HG03558 (cell line): ENCODE measurements at regions not wholly inside any gene's neighbourhood (a gene's known extent, or its start where the extent isn't known, plus 50 kb on each side); places are given as distances from the start of the nearest gene placed in this dataset.

Experiments used
- ATAC-seq: cut with Tn5 transposase; IDR thresholded peaks from one replicate; pipeline ENCODE4 v1.9.1; 2021; ENCODE audit warnings: moderate number of reproducible peaks; ENCODE audit not compliant: unreplicated experiment; ENCODE audit errors: extremely low read depth

DNA sequence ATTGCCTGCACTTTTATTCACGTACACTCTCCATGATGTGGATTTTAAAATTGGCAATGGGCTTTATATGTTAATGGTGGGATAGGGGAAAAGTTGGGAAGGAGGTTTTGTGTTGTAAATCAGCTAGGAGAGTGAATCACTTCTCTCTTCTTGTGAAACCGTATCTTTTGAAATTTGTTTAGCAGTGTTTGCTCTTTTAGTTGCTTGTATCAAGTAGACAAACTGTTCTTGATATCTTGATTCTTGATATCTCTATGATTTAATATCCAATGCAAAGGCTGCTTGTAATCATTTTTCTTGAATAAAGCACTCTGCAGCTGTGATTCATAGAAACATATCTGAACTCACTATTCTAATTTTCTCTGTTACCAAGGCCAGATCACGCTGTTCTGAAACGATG lies 615.1 kb downstream of the CCER1 start:
- ATAC-seq, result no peak

DNA sequence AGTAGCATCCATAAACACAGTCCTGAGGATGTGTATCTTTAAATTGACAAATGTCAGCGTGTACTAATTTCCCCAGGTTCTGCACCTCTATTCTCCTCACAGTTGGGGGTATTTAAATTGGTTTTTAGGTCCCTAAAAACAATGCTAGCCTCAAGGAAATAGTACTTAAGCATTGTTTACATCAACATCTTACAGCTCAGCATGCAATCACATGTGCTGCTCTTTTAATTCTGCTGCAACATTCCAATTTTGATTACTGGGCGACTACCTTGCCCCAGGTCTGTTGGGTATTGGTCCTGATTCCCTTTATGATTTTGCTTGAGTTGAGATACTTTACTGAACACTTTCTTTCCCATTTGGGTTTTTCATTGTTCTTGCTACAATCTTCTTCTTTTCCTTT lies 616.6 kb downstream of the CCER1 start:
- no peak for ATAC-seq

DNA sequence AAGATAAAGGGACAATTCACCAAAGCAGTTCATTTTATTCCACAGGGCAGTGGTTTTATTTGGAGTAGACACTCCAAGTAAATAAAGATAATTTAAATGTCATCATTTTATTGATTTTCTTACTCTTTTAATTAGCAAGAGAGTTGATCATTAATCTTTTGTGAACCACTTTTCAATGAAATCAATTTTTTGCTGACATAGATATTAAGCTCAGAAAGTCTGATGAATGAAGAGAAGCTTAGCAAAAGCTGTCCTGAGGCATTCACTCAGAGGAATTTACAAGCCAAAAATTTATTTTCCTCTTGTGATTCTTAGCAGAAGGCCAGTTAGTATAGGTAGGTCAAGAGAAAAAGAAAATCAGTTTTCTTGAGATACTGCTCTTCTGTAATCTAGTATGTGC lies 618.0 kb downstream of the CCER1 start:
- no peak for ATAC-seq

DNA sequence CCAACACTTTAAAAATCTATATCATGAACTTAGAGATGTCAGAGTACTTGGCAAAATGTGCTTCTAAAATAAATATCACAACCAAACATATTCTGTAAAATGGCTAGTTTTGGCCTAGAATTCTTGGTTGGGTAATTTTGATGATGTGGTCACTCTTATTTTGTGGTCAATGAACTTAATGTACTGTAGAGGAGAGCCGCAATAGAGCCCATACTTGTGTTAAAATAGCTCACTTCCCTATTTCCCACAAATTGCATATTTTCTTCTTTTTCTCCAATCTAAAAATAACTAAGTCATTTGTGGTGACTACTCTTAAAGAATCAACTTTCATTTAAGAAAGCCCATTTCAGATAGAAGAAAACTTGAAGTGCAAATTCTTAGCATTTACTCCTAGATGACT lies 619.4 kb downstream of the CCER1 start:
- ATAC-seq, result no peak

DNA sequence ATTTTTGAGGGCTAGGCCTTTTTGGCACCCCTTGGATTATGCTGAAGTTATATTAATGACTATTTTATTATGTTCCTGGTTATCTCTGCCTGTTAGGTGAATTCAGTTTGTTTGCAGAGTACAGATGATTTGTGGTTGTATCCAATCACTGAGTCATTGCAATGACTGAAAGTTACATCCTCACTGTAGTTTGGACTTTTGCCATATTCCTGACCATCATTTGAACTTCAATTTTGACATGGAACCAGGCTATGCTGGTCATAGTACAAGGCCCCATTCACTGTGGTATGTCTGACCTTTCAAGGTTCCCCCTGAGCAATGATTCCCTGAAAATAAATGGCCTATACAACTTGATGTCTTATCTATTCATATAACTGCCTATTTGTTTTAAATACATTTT lies 621.0 kb downstream of the CCER1 start:
- ATAC-seq, result no peak

DNA sequence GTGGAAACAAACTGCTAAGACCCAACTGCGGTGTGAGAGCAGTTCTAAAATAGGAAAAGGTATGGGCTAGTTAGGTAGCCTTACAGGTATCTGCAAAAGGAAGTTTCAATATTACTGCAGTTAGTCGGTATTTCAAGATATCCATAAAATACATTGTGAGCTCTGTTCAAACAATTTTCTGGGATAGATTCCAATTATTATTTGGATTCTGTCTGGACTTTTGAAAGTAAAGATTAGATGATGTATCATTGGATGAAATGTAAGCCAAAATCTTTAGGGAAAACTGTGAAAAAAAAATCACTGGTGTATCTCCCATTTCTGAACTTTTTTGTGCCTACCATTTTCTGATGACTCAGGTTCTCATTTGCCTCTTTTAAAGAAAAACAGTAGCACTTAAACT lies 621.6 kb downstream of the CCER1 start:
- no peak for ATAC-seq

DNA sequence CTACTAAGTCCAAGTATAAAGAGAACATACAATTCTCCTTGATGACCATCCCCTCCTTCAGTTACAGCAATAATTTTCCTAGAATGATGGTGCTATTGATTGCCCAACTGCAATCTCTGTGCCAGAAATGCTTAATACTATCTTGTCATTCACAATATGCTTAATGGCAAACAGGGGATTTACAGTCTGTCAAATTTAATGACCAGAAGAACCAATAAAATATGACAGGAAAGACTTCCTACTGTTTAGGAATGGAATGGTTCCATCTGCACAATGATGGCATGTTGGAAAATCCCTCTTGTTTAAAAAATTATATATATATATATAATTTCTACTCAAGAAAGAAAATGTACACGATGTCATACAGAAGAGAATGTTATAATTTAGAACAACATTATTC lies 623.2 kb downstream of the CCER1 start:
- ATAC-seq, result no peak

DNA sequence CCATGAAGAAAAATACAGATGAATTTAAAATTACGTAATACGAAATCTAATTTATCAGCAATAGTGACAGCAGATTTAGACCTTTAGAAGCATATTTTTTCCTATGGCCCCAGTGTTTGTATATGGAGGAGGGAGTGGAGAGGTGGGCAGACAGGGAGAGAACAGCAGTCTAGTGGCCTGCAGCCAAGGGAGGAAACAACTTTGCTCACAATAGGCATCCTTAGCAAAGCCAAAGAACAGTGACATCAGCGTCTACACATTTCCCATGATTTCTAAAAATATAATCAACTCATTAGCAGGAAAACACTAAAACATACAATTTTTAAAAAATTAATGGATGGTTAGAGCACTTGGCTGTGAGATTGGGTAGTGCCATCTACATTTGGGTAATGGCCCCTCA lies 622.6 kb upstream of the ATP2B1 start:
- no peak for ATAC-seq

DNA sequence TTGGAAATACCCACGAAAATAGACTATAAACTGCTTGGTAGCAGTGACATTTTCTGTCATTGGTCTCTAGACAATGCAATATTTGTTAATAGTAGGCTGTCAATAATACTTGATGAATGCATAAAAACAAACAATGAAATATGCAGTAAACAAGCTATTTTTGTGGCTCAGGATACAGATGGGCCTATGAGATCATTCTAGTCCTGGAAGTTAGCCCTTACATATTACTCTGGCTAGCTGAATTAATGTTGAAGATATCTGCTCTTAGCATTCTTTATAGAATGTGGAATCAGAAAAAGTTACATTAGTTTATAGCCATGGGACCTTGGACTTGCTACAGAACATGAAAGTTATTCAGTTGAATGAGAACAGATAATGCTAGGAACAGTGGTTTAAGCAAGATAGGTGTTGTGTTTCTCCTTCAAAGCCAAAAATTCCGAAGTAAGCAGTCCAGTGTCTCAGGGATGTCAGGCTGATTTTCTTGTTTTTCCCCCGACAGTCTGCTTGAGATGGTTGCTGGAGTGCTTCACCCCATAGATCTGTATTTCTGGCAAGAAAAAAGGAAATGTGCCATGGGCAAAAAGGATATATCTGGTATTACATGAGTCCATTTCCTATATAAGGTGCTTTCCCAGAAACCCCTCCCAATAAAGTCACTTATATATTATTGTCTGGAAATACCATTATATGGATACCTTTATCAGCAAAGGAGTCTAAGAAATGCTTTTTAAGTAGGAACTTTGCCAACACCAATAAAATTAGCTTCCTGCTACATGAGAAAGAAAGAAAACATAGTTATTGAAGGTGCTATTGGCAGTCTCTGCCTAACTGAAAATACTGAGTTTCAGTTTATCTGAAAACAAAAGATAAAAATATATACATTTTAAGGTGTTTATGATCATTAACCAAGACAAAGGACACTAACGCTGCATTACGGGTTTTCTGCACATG lies 619.4 kb upstream of the ATP2B1 start:
- ATAC-seq, result no peak

DNA sequence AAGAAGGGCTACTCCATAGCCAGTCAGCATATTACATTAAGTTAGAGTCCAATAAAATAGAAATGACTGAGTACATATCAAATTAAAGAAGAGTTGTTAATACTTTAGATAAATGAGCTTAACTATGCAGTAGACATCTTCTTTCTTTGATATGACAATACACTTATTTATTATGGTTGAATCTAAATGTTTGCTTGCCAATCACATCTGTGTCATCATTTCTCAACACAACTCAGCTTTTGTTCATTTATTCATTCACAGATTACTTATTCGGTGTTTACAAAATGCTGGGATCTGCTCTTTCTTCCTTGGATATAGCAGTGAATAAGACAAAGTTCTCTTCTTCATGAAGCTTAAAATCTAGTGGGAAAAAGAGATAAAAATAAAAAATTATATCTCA lies 614.6 kb upstream of the ATP2B1 start:
- ATAC-seq, result no peak

DNA sequence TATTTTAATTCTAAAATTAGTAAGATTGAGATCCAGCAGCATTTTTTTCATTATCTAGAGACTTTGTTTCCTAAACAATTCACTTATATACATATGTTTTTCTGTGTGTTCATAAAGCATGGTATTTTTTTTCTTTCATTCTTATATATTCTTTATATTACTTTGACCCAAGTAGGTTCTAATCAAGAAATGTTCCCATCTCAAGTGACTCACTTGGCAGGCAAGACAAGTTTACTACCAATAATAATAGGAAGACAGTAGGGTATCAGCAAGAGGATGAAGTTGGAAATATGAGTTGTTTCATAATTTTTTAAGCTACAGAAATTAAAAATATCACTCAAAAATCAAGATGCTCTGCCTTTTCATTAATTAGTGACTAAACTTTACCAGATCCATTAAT lies 613.4 kb upstream of the ATP2B1 start:
- ATAC-seq, result no peak

DNA sequence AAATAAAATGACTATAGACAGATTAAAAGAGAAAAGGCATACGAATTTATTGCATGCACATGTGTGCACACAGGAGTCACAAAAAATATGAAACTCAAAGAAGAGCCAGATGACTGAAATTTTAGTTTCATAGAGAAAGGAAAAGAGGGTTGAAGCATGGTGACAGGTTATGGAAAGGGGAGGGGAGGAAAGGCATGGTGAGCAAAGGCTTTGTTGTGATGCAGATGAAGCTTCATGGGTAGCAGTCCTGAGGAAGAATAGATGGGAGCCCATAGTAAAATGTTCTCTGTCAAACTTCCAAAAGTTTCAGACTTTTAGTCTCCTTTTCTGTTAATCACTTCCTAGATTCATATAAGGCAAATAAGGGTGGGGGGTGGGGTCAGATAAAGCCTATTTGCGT lies 612.7 kb upstream of the ATP2B1 start:
- ATAC-seq, result no peak

DNA sequence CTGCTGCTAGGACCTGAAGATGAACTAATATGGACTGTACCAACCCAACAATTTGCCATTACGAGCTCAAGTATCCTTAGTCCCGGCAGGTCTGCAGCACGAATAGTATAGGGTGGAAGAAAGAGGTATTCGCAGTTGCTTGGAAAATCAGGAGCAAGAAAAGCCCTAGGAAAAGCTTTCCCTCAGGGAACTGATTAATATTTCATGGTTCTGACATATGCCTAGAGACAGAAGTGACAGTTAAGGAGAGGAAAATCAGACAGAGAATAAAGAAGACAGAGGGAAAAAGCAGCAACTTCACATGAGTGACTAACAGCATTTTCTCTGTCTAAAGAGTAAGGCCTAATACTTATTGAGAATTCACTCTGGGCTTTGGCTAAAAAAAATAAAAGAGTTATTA lies 602.9 kb upstream of the ATP2B1 start:
- no peak for ATAC-seq

DNA sequence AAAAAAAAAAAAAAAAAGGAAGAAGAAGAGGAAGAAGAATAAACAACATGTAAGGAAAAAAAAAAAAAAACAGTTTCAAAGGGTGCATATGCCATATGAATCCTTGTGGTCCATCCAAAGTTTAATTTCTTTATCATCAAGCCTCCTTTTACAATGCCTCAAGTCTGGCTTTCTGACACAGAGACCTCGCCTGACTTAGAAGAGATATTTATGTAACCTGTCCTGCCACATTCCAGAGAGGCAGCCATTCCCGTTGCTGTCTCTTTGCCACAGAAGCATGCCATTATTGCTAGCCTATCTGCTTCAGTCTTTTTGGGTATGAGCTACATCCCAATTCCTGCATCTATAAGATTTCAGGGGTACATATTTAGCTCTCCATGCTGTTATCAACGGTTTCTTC lies 596.7 kb upstream of the ATP2B1 start:
- no peak for ATAC-seq

DNA sequence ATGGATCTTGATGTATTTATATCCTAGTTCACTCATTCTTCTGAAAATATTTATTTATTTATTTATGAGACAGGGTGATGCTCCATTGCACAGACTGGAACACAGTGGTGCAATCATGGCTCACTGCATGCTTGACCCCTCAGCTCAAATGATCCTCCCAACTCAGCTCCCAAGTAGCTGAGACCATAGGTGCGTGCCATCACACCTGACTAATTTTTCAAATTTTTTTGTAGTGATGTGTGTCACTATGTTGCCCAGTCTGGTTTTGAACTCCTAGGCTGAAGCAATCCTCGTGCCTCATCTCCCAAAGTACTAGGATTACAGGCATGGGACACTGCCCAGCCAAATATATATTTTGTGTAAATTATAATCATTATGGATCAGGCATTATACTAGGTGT lies 595.6 kb upstream of the ATP2B1 start:
- no peak for ATAC-seq

DNA sequence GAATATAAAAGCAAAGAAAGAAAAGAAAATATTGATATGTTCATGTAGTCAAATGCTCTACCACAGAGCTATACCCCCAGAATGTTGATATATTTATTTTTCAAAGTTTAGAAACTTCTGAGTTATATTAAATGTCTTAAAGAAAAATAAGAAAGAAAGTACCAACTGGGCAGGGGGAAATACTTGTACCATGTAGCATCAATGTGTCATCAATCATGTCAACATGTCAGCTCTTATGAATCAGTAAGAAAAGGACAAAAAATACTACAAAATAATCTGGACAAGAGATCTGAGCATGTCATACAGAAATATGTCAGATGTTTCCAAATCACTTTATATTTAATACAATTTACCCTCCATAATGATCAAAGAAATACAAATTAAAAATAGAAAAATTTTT lies 595.1 kb upstream of the ATP2B1 start:
- no peak for ATAC-seq

DNA sequence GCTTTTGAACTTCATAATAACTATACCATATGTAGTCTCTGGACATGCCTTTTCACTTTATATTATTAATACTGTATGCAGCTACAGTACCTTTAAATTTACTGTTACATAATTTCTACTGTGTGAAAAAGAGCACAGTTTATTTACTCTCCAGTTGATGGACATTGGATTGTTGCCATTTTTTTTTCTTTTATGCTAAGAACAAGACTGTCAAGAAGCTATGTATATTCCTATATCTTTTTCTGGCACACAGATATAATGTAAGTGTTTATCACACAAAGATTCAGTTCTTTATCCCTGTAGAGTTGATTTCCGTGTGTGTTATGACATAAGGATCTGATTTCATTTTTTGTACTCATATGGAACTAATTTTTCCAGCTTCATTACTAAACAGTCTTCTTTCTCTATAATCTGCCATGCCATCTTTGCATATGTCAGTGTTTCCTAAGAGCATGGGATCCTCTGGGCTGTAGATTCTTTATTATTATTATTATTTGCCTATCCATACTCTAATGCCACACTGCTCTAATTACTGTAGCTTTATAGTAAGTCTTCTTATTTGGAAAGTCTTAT lies 593.0 kb upstream of the ATP2B1 start:
- no peak for ATAC-seq

DNA sequence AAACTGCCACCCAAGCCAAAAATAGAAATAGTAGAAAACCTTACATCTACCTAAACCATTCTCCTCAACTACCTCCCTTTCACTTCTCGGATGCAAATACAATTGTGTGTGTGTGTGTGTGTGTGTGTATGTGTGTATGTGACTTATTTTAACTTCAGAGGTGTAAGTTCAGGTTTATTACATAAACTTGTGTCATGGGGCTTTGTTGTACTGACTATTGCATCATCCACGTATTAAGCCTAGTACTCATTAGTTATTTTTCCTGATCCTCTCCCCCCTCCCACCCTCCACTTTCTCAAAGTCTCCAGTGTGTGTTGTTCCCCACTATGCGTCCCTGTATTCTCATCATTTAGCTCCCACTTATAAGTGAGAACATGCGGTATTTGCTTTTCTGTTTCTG lies 592.5 kb upstream of the ATP2B1 start:
- ATAC-seq, result no peak

DNA sequence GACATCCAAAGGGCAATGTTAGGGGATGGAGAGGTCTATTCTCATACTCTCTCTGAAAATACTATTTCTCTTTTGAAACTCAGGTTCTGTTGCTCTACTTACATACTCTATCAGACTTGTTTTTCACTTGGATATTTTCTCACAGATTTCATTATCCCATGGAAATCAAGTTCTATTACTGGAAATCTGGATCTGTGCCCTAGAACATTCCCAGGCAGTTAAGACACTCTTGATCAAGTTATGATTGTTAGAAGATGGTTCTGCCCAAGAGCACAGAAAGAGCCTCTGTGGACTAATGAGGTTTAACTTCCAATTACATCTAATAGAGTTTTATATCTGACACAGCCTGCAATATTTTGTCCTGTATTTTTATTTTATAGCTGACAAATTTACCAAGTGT lies 591.0 kb upstream of the ATP2B1 start:
- no peak for ATAC-seq

DNA sequence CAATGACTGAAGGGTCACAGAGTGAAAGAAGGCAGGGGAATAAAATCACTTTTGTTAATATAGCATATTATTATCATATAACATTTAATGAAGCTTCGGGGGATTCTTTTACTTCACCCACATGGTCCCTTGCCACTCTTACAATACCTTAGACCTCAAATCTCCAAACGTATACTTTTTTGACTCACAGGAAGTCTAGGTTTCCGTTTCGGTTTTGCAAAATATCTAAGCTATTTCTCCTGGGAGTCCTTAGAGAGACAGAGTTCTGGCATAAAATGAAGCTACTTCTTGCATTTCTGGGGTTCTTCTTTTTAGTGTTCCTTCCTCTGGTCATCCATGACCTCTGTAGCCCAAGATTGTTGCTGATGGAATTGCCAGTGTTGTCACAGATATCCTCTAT lies 590.5 kb upstream of the ATP2B1 start:
- peak; percentile 99 for ATAC-seq

DNA sequence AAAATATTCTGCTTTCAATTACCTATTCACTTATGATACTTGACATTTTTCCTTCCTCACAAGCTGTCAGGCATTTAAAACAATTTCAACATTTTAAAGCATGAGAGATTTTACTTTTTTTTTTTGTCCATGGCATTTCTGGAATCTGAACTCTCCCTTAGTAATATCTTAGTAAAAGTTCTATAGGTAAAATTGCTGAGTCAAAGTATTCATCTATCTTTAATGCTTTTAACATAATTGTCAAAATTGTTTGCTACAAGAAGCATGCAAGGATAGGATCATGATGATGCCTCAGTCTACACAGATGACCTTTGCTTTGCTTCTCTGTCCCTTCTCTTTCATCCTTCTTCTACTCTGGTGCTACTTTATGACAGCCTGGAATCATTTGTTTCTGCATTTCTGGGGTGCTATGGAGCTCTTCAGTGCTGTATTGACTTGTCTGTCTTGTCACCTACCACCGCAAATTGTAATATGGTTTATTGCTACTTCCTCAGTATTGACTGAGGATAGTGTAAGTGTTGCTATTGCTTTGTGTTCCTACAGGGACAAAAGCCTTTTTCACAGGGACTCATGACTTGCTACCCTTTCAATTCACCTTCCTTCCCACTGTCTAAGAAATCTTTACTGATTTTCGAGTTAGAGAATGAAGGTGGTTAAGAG lies 589.8 kb upstream of the ATP2B1 start:
- no peak for ATAC-seq

DNA sequence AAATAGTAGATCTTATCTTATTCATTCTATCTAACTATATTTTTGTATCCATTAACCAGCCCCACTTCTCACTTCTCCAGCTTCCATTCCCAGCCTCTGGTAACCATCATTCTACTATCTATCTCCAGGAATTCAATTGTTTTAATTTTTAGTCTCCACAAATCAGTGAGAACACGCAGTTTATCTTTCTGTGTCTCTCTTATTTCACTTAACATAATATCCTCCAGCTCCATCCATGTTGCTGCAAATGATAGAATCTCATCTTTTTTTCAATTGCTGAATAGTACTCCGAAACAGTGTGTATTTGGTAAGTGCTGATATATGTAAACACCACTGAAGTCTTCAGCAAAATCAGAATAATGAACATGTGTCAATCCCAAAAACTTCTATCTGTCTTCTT lies 587.2 kb upstream of the ATP2B1 start:
- no peak for ATAC-seq
